Smooth muscle cell (in vitro differentiated cells): ENCODE measurements at regions not wholly inside any gene's neighbourhood (a gene's known extent, or its start where the extent isn't known, plus 50 kb on each side); places are given as distances from the start of the nearest gene placed in this dataset.

ENCODE experiments used
- DNase-seq: peaks from one replicate; lab custom pipeline; 2025; ENCODE audit not compliant: unreplicated experiment; lab: John Stamatoyannopoulos, UW
- H2AFZ ChIP-seq: fragments of 200-600 bp; sonication (generic); 2 replicates; pipeline ENCODE4 v1.6.0; 2016; ENCODE audit warnings: antibody characterized with exemption, low read depth, mild to moderate bottlenecking
- H3F3A ChIP-seq: fragments of 200-600 bp; sonication (generic); 2 replicates; pipeline ENCODE4 v1.6.0; 2017; ENCODE audit warnings: antibody characterized with exemption, low read depth
- H3K27ac ChIP-seq: fragments of 200-600 bp; sonication (generic); 2 replicates; pipeline ENCODE4 v1.5.1; 2016; ENCODE audit warnings: low read depth, mild to moderate bottlenecking
- H3K27me3 ChIP-seq: fragments of 200-600 bp; sonication (generic); 2 replicates; pipeline ENCODE4 v1.6.1; 2016; ENCODE audit warnings: low read depth, mild to moderate bottlenecking
- H3K36me3 ChIP-seq: fragments of 200-600 bp; sonication (generic); 2 replicates; pipeline ENCODE4 v1.5.1; 2016; ENCODE audit warnings: low read depth
- H3K4me1 ChIP-seq: fragments of 200-600 bp; sonication (generic); 2 replicates; pipeline ENCODE4 v1.5.1; 2016; ENCODE audit warnings: low read depth
- H3K4me2 ChIP-seq: fragments of 200-600 bp; sonication (generic); 2 replicates; pipeline ENCODE4 v1.6.0; 2016; ENCODE audit warnings: mild to moderate bottlenecking
- H3K4me3 ChIP-seq: fragments of 200-600 bp; sonication (generic); 2 replicates; pipeline ENCODE4 v1.5.1; 2016; ENCODE audit warnings: mild to moderate bottlenecking
- H3K79me2 ChIP-seq: fragments of 200-600 bp; sonication (generic); 2 replicates; pipeline ENCODE4 v1.6.0; 2016; ENCODE audit warnings: low read depth, mild to moderate bottlenecking
- H3K9ac ChIP-seq: fragments of 200-600 bp; sonication (generic); 2 replicates; pipeline ENCODE4 v1.6.0; 2016; ENCODE audit warnings: low read depth
- H3K9me3 ChIP-seq: fragments of 200-600 bp; sonication (generic); replicated peaks from 2 replicates; pipeline ENCODE4 v1.5.1; 2016; ENCODE audit warnings: low read depth
- H4K20me1 ChIP-seq: fragments of 200-600 bp; sonication (generic); 2 replicates; pipeline ENCODE4 v1.6.0; 2016; ENCODE audit warnings: low read depth
- CTCF ChIP-seq: fragments of 200-600 bp; sonication (generic); IDR thresholded peaks from 2 replicates; pipeline ENCODE4 v1.5.1; 2017; ENCODE audit warnings: borderline replicate concordance, mild to moderate bottlenecking, antibody characterized with exemption; ENCODE audit not compliant: insufficient read depth, poor library complexity, severe bottlenecking
- WGBS: methylation state at CpG from one replicate; pipeline ENCODE4 v1.1.7; 2016; ENCODE audit warnings: low lambda C conversion rate; 5-methylcytosine and 5-hydroxymethylcytosine counted together

- Histone ChIP-seq H3K27ac (no peak overlapping the region), H3K9me3 (no peaks in the 10 kb centered on the region), H3K4me1 (no peaks in the 10 kb centered on the region), H3F3A (no peaks in the 10 kb centered on the region), H3K79me2 (no peaks in the 10 kb centered on the region), H3K36me3 (no peaks in the 10 kb centered on the region), H4K20me1 (no peaks in the 10 kb centered on the region), H3K27me3 (no peaks in the 10 kb centered on the region), H3K9ac (no peak overlapping the region), H3K4me2 (no peak overlapping the region), H3K4me3 (no peak overlapping the region), H2AFZ (no peak overlapping the region)
- DNase-seq, result no peak
- WGBS, result 78% methylated on average over 9 of the region's 9 CpGs
- no peak for TF ChIP-seq CTCF
Observed at GRCh38 chrX:26722666-26723428, 506.9 kb downstream of the MAGEB5 start.

GRCh38 chrX:26672571-26672970, 456.6 kb downstream of the MAGEB5 start:
- no peaks in the 10 kb centered on the region for H3K4me1 ChIP-seq
- DNase-seq, result no peak

GRCh38 chrX:26670521-26670920, 454.6 kb downstream of the MAGEB5 start:
- Histone ChIP-seq H3F3A (no peaks in the 10 kb centered on the region), H3K4me1 (no peaks in the 10 kb centered on the region), H3K36me3 (no peaks in the 10 kb centered on the region), H3K79me2 (no peaks in the 10 kb centered on the region), H3K9me3 (peaks cover 4% of the 10 kb centered on the region), H3K27ac (no peak overlapping the region), H3K9ac (no peak overlapping the region), H2AFZ (no peak overlapping the region), H4K20me1 (no peaks in the 10 kb centered on the region), H3K4me2 (no peak overlapping the region), H3K27me3 (no peaks in the 10 kb centered on the region), H3K4me3 (no peak overlapping the region)
- no peak for DNase-seq
- no peak for TF ChIP-seq CTCF
- WGBS, result 50% methylated on average over 1 of the region's 1 CpG

More at GRCh38 chrX:26672571-26672970, 456.6 kb downstream of the MAGEB5 start:
- WGBS, result 87% methylated on average over 3 of the region's 3 CpGs
- Histone ChIP-seq H2AFZ (no peak overlapping the region), H3K27me3 (no peaks in the 10 kb centered on the region), H3K4me3 (no peak overlapping the region), H3K9me3 (peaks cover 4% of the 10 kb centered on the region), H3K9ac (no peak overlapping the region), H3K36me3 (no peaks in the 10 kb centered on the region), H3K79me2 (no peaks in the 10 kb centered on the region), H3F3A (no peaks in the 10 kb centered on the region), H3K4me2 (no peak overlapping the region), H4K20me1 (no peaks in the 10 kb centered on the region), H3K27ac (no peak overlapping the region)
- TF ChIP-seq CTCF, result no peak

- no peak for DNase-seq
- no peak overlapping the region for H3K4me2 ChIP-seq
- no peaks in the 10 kb centered on the region for H3F3A ChIP-seq
- TF ChIP-seq CTCF, result no peak
- no peaks in the 10 kb centered on the region for H3K27me3 ChIP-seq
- H3K27ac ChIP-seq, result no peak overlapping the region
- H3K4me1 ChIP-seq, result no peaks in the 10 kb centered on the region
- no peaks in the 10 kb centered on the region for H3K79me2 ChIP-seq
- peaks cover 4% of the 10 kb centered on the region for H3K9me3 ChIP-seq
- H4K20me1 ChIP-seq, result no peaks in the 10 kb centered on the region
- H3K36me3 ChIP-seq, result no peaks in the 10 kb centered on the region
- H3K4me3 ChIP-seq, result no peak overlapping the region
- no peak overlapping the region for H2AFZ ChIP-seq
- WGBS, result 85% methylated on average over 3 of the region's 3 CpGs
- H3K9ac ChIP-seq, result no peak overlapping the region
Observed at GRCh38 chrX:26664919-26665318, 448.9 kb downstream of the MAGEB5 start.
